ENCODE measurements at regions not wholly inside any gene's neighbourhood (a gene's known extent, or its start where the extent isn't known, plus 50 kb on each side); places are given as distances from the start of the nearest gene placed in this dataset.
"Not testable (repeated sequence)": the region's sequence is repeated elsewhere in the genome, so short reads cannot be mapped to it uniquely, and the experiment has no call there.

DNA sequence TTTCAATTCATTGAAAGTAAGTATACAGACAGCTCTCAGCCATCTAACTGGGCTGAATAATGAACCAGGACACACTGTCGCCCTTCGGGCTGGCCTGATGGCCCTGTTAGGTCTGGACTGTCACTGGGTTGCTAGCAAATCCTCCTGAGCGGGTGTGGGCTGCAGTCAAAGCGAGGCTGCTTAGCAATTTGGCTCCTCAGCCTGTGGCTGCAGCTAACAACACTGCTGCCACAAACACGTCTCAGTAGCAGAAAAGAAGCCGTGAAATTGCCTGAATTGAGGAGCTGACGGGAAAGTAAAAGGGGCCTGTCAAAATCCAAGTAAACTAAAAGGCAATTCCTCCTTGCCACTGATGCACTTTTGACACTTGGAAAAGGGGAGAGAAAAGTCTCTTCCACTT lies 72.8 kb downstream of the SMIM20 start:
- H3K4me2 ChIP-seq (ENCODE audit: insufficient read depth, low read length): no peak overlapping the region
- H2AFZ ChIP-seq (ENCODE audit: low read depth, low read length): no peak overlapping the region
- no peaks in the 10 kb centered on the region for H3K36me3 ChIP-seq (ENCODE audit: insufficient read depth, low read length)
- H3K9ac ChIP-seq (ENCODE audit: low read depth, low read length): no peak overlapping the region
- H3K4me3 ChIP-seq (ENCODE audit: low read depth in 1 of 2, low read length in 2 of 2): no peak overlapping the region
- no peak for DNase-seq
- H3K27ac ChIP-seq (ENCODE audit: low read length): no peak overlapping the region
- no peaks in the 10 kb centered on the region for H4K20me1 ChIP-seq (ENCODE audit: insufficient read depth, low read length)
- no peaks in the 10 kb centered on the region for H3K4me1 ChIP-seq (ENCODE audit: insufficient read depth, low read length)
- no peaks in the 10 kb centered on the region for H3K79me2 ChIP-seq (ENCODE audit: insufficient read depth, low read length)
- no peak for TF ChIP-seq EZH2 (IDR thresholded peaks at IDR 0.05; ENCODE audit: borderline replicate concordance, low read depth, low read length, severe bottlenecking)
- TF ChIP-seq, protein P1, sequence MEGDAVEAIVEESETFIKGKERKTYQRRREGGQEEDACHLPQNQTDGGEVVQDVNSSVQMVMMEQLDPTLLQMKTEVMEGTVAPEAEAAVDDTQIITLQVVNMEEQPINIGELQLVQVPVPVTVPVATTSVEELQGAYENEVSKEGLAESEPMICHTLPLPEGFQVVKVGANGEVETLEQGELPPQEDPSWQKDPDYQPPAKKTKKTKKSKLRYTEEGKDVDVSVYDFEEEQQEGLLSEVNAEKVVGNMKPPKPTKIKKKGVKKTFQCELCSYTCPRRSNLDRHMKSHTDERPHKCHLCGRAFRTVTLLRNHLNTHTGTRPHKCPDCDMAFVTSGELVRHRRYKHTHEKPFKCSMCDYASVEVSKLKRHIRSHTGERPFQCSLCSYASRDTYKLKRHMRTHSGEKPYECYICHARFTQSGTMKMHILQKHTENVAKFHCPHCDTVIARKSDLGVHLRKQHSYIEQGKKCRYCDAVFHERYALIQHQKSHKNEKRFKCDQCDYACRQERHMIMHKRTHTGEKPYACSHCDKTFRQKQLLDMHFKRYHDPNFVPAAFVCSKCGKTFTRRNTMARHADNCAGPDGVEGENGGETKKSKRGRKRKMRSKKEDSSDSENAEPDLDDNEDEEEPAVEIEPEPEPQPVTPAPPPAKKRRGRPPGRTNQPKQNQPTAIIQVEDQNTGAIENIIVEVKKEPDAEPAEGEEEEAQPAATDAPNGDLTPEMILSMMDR (IDR thresholded peaks at IDR 0.05; ENCODE audit: borderline replicate concordance, extremely low read depth, low read length, poor library complexity, severe bottlenecking): no peak
- ATAC-seq (ENCODE audit: insufficient read depth, low read depth): no peak
- H3K27me3 ChIP-seq (ENCODE audit: insufficient read depth, low read length, poor library complexity): no peaks in the 10 kb centered on the region
- H3K9me3 ChIP-seq (ENCODE audit: insufficient read depth, low read length, severe bottlenecking): no peaks in the 10 kb centered on the region

DNA sequence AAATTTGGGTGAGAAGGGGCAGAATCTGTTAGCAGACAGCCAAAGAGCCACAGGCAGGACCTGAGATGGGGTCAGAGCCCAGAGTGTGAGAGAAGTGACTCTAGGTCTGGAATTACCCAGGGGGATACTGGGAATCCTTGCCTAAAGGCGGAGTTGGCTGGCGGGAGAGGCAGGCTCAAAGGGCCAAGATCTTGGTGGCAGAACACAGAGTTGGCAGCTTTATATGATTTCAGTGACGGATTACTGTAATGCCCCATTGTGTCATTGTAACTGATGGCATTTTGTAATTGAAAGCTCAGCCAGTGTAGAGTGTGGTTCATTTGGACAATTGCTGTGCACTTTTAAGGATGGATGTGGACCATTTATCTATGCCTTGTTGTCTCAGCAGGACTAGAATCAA lies 77.3 kb downstream of the SMIM20 start:
- Histone ChIP-seq H3K79me2 (ENCODE audit: insufficient read depth, low read length) (no peaks in the 10 kb centered on the region), H3K27ac (ENCODE audit: low read length) (no peak overlapping the region), H3K9ac (ENCODE audit: low read depth, low read length) (no peak overlapping the region), H3K4me3 (ENCODE audit: low read depth in 1 of 2, low read length in 2 of 2) (no peak overlapping the region), H4K20me1 (ENCODE audit: insufficient read depth, low read length) (no peaks in the 10 kb centered on the region), H3K36me3 (ENCODE audit: insufficient read depth, low read length) (no peaks in the 10 kb centered on the region), H3K27me3 (ENCODE audit: insufficient read depth, low read length, poor library complexity) (no peaks in the 10 kb centered on the region), H3K4me2 (ENCODE audit: insufficient read depth, low read length) (no peak overlapping the region), H3K9me3 (ENCODE audit: insufficient read depth, low read length, severe bottlenecking) (no peaks in the 10 kb centered on the region), H2AFZ (ENCODE audit: low read depth, low read length) (no peak overlapping the region), H3K4me1 (ENCODE audit: insufficient read depth, low read length) (no peaks in the 10 kb centered on the region)
- TF ChIP-seq EZH2 (IDR thresholded peaks at IDR 0.05; ENCODE audit: borderline replicate concordance, low read depth, low read length, severe bottlenecking): no peak
- TF ChIP-seq, protein P1 (IDR thresholded peaks at IDR 0.05; ENCODE audit: borderline replicate concordance, extremely low read depth, low read length, poor library complexity, severe bottlenecking): no peak
- ATAC-seq (ENCODE audit: insufficient read depth, low read depth) (no peak), DNase-seq (no peak)

DNA sequence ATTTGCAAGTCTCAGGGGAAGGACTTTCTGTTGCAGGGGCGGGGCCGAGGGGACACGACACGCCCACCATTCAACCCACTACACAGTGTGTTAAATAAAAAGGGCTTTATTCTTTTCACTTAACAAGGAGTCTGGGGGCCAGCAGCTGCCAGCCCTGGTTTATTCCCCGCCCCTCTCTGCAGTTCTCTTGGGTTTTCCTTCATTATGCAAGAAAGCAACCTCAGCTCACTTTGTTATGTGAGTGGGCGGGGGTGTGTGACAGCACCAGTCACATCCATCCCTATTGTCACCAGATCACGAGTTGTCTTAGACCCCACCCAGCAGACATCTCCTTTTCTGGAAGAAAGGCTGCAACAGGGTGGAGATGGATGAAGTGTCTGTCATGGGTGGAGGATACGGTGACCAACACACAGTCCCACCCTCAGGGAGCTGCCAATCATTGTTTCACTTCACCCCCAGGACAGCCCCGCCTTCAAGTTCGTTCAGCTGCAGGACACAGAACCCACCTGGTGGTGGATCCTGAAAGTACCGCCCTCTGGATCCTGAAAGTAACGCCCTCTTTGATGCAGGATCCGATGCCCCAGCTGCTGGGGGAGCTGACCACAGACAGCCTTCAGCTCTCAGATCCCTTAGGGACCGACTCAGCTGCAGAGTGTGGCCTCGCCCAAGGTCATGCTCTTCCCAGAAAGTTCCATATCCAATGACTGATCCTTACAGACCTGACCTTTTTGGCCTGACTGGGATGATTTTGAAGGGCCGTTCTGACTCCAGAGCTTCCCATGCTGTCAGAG lies 79.6 kb downstream of the SMIM20 start:
- TF ChIP-seq, protein P1 (IDR thresholded peaks at IDR 0.05; ENCODE audit: borderline replicate concordance, extremely low read depth, low read length, poor library complexity, severe bottlenecking): peak; percentile 39
- no peak for TF ChIP-seq EZH2 (IDR thresholded peaks at IDR 0.05; ENCODE audit: borderline replicate concordance, low read depth, low read length, severe bottlenecking)
- no peaks in the 10 kb centered on the region for H3K36me3 ChIP-seq (ENCODE audit: insufficient read depth, low read length)
- no peak overlapping the region for H3K9ac ChIP-seq (ENCODE audit: low read depth, low read length)
- no peaks in the 10 kb centered on the region for H3K27me3 ChIP-seq (ENCODE audit: insufficient read depth, low read length, poor library complexity)
- no peaks in the 10 kb centered on the region for H4K20me1 ChIP-seq (ENCODE audit: insufficient read depth, low read length)
- H3K4me3 ChIP-seq (ENCODE audit: low read depth in 1 of 2, low read length in 2 of 2): no peak overlapping the region
- no peak overlapping the region for H3K27ac ChIP-seq (ENCODE audit: low read length)
- ATAC-seq (ENCODE audit: insufficient read depth, low read depth) (no peak), DNase-seq (peak; percentile 15)
- H3K9me3 ChIP-seq (ENCODE audit: insufficient read depth, low read length, severe bottlenecking): no peaks in the 10 kb centered on the region
- H3K79me2 ChIP-seq (ENCODE audit: insufficient read depth, low read length): no peaks in the 10 kb centered on the region
- H2AFZ ChIP-seq (ENCODE audit: low read depth, low read length): no peak overlapping the region
- no peaks in the 10 kb centered on the region for H3K4me1 ChIP-seq (ENCODE audit: insufficient read depth, low read length)
- no peak overlapping the region for H3K4me2 ChIP-seq (ENCODE audit: insufficient read depth, low read length)

DNA sequence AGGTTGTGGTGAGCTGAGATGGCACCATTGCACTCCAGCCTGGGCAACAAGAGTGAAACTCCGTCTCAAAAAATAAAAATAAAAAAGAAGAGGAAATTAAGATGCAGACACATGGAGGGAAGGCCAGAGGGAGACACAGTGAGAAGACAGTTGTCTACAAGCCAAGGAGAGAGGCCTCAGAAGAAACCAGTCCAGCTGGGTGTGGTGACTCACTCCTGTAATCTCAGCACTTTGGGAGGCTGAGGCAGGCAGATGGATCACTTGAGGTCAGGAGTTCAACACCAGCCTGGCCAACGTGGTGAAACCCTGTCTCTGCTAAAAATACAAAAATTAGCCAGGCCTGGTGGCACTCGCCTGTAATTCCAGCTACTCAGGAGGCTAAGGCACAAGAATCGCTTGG lies 80.6 kb downstream of the SMIM20 start:
- not testable (repeated sequence) for H3K4me2 ChIP-seq (ENCODE audit: insufficient read depth, low read length); H3K36me3 ChIP-seq (ENCODE audit: insufficient read depth, low read length); ATAC-seq (ENCODE audit: insufficient read depth, low read depth); H3K9ac ChIP-seq (ENCODE audit: low read depth, low read length); H2AFZ ChIP-seq (ENCODE audit: low read depth, low read length); H3K27ac ChIP-seq (ENCODE audit: low read length); DNase-seq; H3K4me1 ChIP-seq (ENCODE audit: insufficient read depth, low read length); H3K4me3 ChIP-seq (ENCODE audit: low read depth in 1 of 2, low read length in 2 of 2); H3K79me2 ChIP-seq (ENCODE audit: insufficient read depth, low read length); H3K27me3 ChIP-seq (ENCODE audit: insufficient read depth, low read length, poor library complexity); H3K9me3 ChIP-seq (ENCODE audit: insufficient read depth, low read length, severe bottlenecking); H4K20me1 ChIP-seq (ENCODE audit: insufficient read depth, low read length)
